HG03280 (cell line): ENCODE measurements at regions not wholly inside any gene's neighbourhood (a gene's known extent, or its start where the extent isn't known, plus 50 kb on each side); places are given as distances from the start of the nearest gene placed in this dataset.

Experiments used
- ATAC-seq: cut with Tn5 transposase; IDR thresholded peaks from one replicate; pipeline ENCODE4 v1.9.1; 2021; ENCODE audit warnings: mild to moderate bottlenecking, moderate library complexity; ENCODE audit not compliant: unreplicated experiment

DNA sequence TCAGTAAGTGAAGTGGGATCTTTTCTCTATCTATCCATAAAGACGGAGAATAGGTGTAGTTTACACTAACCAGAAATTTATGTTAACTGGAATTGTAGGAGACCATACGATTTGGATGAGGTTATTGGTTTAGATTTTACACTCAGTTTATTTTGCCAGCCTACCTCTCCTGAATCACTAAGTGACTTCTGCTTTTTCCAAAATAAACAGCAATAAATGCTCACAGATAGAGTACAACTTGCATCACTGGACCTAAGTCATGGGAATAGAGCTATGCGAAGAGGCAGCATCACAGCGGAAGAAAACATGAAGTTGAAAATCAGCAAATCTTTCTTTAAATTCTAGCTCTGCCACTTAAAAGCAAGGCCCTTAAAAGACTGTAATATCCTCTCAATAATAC is 781.0 kb downstream of the LIG4 start:
- no peak for ATAC-seq

DNA sequence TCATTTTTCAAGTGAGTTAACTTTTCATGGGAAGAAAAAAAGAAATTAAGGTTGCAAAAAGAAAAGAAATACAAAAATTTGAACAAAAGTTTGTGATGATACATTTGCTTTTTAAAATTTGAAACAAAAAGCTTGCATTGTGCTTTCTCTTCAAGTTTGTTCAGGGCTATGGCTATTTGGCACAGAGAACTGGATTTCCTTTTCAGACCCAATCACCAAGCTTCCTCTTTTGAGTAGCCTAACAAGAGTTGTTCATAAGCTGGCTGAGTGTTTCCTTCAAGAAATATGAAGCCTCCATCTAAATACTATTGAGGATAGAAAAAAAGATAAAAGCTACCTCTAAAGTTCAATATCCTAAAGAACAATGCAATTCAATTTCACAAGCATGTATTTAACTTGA is 787.8 kb downstream of the LIG4 start:
- no peak for ATAC-seq

DNA sequence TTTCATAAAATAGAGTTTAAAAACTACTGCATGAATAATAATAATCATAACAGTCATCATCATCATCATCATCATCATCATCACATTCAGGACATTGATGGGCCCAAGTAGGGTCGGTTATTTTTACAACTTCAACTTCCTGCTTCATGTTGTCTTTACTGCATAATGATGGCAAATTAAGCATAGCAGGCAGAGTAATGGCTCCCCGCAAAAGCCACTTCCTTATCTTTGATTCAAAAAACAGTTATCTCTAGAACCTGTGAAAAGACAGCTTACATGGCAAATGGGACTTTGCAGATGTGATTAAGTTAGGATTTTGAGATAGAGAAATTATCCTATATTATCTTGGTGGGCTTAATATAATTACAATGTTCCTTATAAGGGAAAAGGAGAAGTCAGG is 792.9 kb downstream of the LIG4 start:
- no peak for ATAC-seq

DNA sequence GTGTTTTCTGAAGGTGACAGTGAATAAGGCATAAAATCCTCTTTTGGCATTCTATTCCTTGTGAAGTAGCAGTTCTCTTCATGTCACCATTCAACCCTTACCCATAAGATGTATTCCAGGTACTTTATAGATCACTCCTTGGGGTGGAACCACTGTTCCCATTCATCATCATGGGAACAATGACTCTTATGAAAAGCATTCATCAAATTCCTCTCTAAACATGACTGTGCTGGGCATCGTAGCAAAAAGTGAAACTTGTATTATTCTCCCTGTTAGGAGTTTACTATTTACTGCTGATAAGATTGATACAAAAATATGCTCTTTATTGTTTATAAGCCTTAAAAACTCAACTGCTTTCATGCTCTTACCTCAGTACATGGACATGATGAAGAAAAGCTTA is 793.4 kb downstream of the LIG4 start:
- no peak for ATAC-seq

DNA sequence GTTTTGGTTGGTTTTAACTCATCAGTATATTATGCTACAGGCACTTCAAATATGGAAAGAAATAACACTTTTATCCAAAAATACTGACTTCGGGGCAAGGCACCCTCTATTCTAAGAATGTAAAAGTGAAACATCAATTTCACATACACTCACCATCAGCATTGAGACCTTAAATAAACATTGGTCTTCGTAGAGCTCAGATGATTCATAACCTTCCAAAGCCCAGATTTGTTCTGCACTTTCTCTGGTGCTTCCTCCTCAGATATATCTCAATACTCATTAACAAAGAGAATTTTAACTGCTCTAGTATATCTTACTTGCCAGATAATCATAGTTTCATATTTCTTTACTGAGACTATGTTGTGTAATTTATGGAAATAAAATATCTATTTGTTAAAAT is 794.3 kb downstream of the LIG4 start:
- ATAC-seq, result no peak

DNA sequence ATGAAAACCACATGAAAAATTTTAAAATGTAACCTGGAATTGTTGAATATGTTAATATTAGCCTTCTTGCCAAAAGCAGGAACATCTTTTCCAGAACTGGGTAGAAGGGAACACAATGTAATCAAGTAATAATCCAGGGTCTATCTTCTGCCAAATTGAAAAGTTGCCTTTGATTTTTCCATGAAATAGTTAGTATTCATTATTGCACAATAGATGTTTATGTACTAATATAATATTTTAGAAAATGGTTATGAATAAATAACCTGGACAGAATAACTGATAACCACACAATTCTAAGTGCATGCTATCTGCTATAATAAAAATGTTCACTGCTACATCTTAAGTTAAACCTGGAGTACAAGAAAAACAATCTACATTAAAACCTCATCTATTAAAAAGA is 802.3 kb downstream of the LIG4 start:
- no peak for ATAC-seq

DNA sequence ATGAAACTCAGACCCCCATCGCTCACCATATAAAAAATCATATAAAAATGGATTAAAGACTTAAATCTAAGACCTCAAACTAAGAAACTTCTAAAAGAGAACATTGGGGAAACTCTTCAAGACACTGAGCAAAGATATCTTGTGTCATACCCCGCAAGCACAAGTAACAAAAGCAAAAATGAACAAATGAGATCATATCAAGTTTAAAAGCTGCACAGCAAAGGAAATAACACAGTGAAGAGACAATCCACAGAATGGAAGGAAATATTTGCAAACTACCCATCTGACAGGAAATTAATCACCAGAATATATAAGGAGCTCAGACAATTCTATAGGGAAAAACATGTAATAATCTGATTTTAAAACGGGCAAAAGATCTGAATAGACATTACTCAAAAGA is 808.3 kb downstream of the LIG4 start:
- no peak for ATAC-seq

DNA sequence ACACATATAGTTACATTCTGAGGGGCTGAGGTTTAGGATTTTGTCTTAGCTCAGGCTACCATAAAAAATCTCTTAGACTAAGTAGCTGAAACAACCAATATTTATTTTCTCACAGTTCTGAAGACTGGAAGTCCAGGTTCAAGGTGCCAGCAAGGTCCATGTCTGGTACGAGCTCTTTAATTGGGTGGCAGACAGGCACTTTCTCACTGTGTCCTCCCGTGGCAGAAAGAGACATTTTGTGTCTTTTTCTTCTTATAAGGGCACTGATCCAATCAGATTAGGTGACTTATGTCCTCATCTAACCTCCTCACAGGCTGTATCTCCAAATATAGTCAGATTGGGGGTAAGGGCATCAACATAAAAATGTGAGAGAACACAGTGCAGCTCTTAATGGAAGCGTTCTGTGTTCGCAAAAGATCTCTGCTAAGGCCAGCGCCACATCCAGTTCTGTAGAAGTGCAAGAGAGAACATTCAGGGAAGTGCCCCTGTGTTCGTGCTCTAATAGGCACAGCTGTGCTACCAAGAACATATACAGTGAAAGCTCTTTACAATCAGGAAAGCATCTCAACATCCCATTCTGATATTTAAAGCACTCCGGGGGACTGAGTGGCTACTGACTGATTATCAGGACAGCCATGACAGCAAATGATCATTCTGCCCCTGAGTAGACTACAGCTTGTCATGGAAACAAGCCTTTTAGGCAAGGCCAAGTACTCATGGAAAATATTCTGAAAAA is 819.2 kb downstream of the LIG4 start:
- no peak for ATAC-seq

DNA sequence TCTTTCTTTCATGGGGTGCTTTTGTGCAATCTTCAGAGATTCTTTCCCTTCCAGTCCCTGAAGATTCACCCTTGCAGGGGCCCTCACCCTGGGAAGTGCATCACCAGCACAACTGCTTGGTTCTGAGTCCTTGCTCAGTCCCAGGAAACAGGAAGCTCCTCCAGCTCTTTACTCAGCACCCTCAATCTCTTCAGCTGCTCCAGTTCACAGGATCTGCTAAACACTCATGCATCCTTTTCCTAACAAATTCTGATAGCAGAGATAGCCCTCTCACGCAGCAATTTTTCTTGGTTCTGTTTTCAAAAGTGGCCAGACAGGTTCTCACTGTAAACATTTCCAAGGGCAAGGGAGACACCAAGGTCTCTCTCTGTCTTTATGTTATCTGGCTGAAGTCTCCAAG is 823.1 kb downstream of the LIG4 start:
- no peak for ATAC-seq

DNA sequence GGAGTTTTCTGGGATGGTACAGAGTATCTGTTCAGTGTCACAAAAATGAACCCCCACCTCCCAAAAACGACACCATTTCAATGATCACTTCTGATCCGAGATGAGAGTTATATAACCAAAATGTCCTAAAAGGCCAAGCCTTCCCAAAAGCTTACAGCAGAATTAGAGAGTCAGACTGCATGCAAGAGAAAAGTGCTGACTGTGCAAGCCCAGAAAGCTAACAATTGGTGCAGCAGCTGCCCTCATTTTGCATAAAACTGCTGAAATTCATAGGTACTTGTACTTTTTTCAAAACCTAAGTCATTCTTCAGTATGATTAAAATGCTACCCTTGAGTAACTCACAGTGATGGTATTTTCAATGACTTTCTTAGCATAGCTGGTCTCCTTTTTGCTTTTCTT is 819.6 kb upstream of the ARGLU1 start:
- no peak for ATAC-seq

DNA sequence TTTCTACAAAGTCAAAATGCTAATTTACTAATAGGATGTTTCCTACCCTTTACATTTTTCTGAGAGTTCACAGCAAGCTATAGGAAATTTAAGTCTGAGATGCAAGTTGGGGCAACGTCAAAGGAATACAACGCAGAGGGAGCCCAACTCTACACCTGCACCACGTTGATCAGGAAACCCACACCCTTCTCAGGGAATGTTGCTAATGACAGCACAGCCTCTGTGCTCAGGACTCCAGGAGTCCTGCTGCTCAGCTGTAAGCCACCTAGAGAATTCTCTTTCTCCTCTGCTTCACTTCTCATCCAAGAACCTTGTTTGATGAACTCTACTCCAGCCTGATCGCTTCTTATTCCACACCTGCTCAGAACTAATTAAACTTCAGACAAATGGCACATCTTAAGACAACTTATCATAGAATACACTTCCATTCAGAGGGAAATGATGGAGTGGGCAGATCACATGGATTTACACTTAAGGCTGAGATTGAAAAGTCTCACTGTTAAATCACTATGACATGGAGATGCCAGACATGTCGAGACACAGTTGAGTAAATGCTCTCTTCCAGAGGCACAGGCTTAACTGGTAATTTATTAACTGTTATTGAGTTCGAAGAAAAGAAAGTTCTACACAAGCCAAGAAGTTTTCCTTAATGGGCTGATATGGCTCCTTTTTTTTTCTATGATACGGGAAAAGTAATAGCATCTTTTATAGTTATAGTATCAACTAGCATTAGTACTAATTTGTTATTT is 811.6 kb upstream of the ARGLU1 start:
- no peak for ATAC-seq

DNA sequence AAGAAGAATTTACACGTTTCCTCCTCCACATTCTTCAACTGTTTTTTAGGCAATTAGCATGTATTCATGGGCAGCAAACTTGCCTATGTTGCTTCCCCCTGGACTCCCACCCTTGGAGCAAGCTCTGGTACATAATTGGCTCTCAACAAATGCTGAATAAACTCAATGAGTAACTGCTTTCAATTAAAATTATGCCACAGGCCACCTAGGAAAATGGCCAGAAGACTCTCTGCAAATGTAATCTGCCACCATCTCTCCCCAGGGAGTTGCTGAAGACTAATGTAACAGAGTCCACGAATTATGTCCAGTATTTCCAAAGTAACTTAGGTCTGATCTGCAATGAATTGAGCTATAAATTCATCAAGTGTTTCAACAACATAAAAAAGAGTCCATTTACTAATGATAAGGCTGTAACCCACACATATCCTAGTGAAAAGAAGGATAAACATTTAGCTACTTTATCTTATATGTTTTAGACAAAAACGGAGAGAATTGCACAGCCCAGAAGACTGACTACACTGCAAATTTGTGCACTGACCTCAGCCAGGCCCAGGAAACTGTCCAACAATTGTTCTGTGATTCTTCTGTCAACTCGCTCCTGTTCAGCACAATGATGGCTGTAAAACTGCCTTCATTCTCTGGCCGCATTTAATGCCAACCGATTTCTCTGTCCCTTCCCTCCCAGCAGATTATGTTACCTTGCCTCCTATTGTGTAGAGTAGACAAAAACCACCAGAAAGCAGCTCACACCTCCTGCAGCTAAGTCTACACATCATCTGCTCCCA is 808.6 kb upstream of the ARGLU1 start:
- no peak for ATAC-seq

DNA sequence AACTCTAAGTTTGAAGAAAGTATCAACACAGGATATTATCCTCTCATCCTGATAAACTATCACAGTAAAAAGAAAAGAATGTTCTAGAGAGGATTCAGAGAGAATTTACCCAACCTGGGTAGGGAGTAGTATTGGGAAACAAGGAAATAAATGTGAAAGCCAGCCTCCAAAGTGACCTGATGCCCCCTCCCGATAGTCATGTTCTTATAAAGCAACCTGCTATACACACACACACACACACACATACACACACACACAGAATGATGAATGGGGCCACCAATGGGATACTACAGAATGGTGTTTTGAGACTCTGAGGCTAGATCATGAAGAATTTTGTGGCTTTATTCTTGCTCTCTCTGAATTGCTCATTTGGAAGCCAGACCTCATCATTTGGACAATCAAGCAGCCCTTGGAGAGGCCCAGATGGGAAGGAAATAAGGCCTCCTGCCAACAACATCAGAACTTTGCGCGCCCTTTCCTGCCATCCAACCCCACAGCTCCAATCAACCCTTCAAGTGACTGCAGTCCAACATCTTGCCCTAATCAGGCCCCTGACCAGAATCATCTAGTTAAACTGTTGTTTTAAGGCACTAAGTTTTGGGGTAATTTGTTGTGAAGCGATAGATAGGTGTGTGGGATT is 807.9 kb upstream of the ARGLU1 start:
- no peak for ATAC-seq

DNA sequence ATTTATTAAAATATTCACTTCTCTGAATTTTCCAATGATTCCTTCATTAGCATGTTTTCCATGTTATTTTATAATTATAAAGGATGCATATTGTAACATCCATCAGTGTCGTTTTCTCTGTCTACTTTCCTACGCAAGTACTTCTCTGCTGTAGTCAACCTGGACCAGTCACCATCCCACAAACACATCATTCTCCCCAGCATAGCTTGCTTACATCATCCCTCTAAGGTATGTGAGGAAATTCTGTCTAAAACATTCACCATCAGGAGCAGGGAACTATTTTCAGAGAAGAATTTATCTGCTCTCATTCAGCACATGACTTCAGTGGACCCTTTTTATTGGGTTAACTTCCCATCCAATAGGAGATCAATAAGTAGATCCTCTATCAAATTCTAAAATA is 806.1 kb upstream of the ARGLU1 start:
- no peak for ATAC-seq

DNA sequence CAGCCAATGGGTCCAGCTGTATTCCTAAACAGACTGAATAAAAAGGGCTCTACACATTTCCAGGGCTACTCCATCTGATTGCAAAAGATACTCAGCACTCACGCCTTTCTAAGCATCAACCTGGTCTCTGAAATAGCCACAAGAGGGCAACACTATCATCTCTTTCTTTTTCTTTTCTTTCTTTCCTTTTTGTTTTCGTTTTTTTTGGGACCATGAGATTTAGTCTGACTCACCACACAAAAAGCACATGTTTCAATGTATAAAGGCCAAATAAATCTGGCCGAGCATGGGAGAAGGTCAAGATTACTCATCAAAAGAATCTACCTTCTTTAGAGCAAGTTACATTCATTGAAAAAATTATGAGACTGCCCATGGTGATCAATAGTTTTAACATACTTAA is 805.6 kb upstream of the ARGLU1 start:
- no peak for ATAC-seq

DNA sequence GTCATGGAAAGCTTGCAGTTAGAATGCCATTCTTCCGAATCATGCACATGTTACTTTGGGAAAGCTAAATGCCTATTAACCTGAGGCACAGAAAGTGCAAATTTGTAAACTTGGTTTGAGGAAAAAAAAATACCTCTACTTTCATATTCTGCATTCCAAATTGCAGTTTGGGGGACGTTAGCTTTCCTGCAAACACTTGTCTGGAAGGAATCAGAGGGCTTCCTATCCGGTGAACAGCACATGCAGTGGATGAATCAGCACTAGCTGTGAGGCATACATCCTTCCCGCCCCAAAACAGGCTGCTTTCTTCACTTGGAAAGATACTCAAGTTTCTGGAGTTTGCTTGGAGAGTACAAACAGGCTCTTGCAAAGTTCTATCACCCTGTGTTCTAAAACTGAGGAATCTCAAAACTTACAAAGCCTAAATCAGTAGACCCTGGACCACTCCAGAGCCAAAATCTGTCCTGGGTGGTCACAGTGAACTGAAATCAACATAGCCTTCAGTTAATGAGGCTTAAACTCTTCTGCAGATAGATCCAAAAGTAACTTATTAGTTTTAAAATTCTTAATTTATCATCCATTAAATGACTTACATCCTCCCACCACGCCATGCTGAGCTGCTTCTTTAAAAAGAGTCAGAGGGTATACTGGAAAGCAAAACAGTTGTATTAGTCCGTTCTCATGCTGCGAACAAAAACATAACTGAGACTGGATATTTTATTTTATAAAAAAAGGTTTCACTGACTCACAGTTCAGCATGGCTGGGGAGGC is 802.3 kb upstream of the ARGLU1 start:
- ATAC-seq, result no peak

DNA sequence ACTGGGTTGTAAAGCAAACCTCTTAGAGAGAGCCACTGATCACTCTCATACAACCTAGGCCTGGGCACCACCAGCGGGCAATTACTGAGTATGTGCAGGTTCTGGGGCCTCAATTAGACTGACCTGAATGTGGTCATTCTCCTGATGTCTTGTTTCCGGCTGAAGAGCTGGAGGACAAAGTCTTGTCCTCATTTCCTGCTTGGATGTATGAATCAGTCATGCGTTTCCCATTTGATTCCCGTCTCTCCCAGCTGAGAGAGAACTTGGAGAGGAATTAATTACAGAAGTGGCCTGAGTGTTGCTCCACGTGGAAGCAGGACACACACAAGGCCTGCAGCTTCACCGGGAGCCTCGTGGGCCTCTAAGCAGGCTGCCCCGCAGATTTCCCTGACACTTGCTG is 799.3 kb upstream of the ARGLU1 start:
- ATAC-seq, result no peak

DNA sequence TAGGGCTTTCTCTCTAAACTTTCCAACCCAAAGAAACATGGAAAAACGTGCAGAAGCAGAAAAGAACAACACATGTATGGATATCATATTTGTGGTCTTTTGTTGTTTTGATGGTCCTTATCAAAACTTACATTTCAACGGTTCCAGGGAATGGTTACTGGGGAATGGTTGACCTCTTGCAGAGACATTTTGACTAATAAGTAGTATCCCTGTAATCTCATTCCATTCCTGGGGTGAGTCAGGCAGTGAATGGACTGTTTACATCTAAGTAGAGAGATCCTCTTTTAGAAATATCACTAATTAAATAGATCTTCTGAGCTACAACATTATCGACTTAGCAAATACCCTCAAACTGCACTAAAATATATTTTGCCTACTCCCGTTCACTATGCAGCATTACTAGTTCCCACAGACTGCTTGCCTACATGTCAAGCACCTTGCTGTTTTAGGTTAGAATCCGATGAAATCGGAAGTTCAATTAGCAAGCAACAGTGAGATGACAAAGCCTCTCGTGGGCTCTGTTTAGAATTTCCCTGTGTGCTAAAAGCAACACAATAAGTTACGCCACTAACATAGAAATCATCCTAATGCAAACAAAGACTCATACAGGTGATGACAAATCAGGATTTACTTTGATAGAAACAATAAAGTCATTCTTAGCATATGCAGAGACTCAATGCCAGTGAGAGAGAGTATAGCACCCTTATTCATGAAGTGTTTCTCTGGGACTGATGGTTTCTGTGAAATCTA is 797.7 kb upstream of the ARGLU1 start:
- no peak for ATAC-seq

DNA sequence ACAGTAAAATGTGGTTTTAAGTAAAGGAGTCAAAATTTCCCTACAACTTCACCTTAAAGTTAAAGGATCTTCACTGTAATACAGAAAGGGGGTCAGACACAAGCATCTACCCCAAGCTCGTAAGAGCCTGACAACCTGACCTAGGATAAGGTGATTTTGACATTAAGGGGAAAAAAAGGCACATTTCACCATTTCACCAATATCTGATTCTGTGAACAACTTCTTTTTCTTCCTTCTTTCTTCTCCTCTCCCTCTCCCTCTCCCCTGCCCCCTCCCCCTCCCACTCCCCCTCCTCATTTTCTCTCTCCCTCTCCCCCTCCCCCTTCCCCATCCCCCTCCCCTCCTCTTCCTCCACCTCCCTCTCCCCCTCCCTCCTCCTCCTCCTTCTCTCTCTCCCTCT is 796.7 kb upstream of the ARGLU1 start:
- ATAC-seq, result no peak

DNA sequence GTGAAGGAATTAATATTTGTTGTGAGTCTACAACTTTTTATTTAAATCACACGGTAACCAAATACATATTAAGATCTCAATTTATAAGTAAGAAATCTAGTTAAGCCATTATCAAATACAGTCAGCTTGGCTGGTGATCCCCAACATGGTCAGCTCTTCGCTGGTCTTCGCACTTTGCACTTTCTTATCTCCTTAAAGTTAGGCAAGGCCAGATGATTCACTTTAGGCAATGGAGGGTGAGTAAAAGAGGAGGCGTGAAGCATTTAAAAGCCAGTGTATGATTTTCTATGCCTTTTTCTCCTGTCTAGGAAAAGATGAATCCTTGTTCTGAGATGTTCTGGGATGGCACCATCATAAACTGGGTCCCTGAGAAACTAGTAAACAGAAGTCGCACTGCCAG is 793.7 kb upstream of the ARGLU1 start:
- ATAC-seq, result no peak
